ENCODE measurements at regions not wholly inside any gene's neighbourhood (a gene's known extent, or its start where the extent isn't known, plus 50 kb on each side); places are given as distances from the start of the nearest gene placed in this dataset.

DNA sequence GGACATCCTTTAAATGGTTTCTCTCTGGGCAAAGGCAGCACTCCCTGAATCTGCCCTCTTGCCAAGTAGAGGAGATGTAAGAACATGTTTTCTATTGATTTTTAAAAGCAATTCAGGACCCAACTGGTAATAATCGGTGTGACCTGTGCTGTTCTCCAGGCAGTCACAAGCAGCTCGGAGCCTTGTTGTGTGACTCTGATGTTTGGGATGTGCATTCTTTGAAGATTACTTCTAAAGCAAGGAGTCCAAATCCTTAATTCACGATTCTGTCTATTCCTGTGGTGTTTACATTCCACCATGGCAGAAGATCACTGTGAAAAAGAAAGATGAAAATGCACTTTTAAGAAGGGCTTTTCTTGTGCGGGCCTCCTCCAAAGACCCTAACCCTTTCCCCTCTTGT lies 122.3 kb upstream of the ZNF536 start:
- Histone ChIP-seq H3K4me1 (peaks cover 0 to 5% (median 0%) of the 10 kb centered on the region in 12 donors), H3K27ac (no peak overlapping the region), H3K27me3 (peaks cover 0 to 49% (median 5%) of the 10 kb centered on the region in 9 donors), H3K4me3 (no peak overlapping the region), H3K9me3 (no peaks in the 10 kb centered on the region), H3K36me3 (no peaks in the 10 kb centered on the region)
- WGBS, 4 donors, result 69 to 82% (median 79%) methylated on average over 4 of the region's 4 CpGs
- TF ChIP-seq CTCF (IDR thresholded peaks at IDR 0.05), result no peak
- TF ChIP-seq POLR2A (IDR thresholded peaks at IDR 0.05), result no peak
- DNase-seq, result no peak
- no peak for ATAC-seq
- intact Hi-C loops (cut with DNase I), result loop anchor here in 1 of 10 donors (10.0 kb wide), 1 partner anchor 155 kb away; no protein-coding TSS in a partner anchor

GRCh38 chr19:30252214-30252613 lies 120.0 kb upstream of the ZNF536 start:
- ATAC-seq, result no peak
- Histone ChIP-seq H3K36me3 (no peaks in the 10 kb centered on the region), H3K4me1 (peaks cover 0 to 5% (median 0%) of the 10 kb centered on the region in 12 donors), H3K27me3 (peaks cover 0 to 61% (median 13%) of the 10 kb centered on the region in 9 donors), H3K9me3 (no peaks in the 10 kb centered on the region), H3K4me3 (no peak overlapping the region), H3K27ac (no peak overlapping the region)
- intact Hi-C loops (cut with DNase I), result no loop called here
- TF ChIP-seq CTCF (IDR thresholded peaks at IDR 0.05) (no peak), POLR2A (IDR thresholded peaks at IDR 0.05) (no peak)
- DNase-seq, result no peak
- 78 to 86% (median 81%) methylated on average over 5 of the region's 5 CpGs for WGBS, 4 donors

DNA sequence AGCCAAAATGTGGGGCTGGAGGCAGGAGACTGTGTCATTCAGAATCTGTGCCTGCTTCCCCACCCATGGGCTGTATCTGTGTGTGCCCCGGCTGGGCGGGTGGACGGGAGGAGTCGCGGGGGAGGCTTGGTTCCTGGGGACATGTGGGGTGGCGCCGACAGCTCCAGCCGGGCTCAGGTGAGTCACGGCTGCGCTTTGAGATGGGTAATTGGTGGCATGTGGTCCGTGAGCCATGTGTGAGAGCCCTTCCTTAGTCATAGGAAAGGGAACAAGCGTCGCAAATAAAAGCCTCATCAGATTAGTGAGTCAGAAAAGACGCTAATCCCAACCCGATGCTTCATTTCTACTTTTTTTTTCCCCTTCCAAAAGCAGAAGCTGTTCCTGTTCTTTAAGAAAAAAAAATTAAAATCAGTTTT lies 118.6 kb upstream of the ZNF536 start:
- Histone ChIP-seq H3K4me3 (no peak overlapping the region), H3K27ac (no peak overlapping the region), H3K27me3 (peaks cover 0 to 61% (median 13%) of the 10 kb centered on the region in 9 donors), H3K9me3 (no peaks in the 10 kb centered on the region), H3K36me3 (no peaks in the 10 kb centered on the region), H3K4me1 (peaks cover 0 to 6% (median 0%) of the 10 kb centered on the region in 12 donors)
- WGBS, 4 donors, result 39 to 53% (median 44%) methylated on average over 15 of the region's 15 CpGs
- ATAC-seq (no peak), DNase-seq (no peak)
- no peak for TF ChIP-seq POLR2A (IDR thresholded peaks at IDR 0.05)
- TF ChIP-seq CTCF (IDR thresholded peaks at IDR 0.05), result no peak
- intact Hi-C loops (cut with DNase I), result no loop called here

GRCh38 chr19:30254158-30254557 lies 118.0 kb upstream of the ZNF536 start:
- no peak for DNase-seq
- 44 to 58% (median 46%) methylated on average over 5 of the region's 5 CpGs for WGBS, 4 donors
- H3K27me3 ChIP-seq, result peaks cover 0 to 63% (median 13%) of the 10 kb centered on the region in 9 donors

More at GRCh38 chr19:30254158-30254557, 118.0 kb upstream of the ZNF536 start:
- Histone ChIP-seq H3K4me3 (no peak overlapping the region), H3K9me3 (no peaks in the 10 kb centered on the region), H3K4me1 (peaks cover 0 to 6% (median 0%) of the 10 kb centered on the region in 12 donors), H3K27ac (no peak overlapping the region), H3K36me3 (no peaks in the 10 kb centered on the region)
- intact Hi-C loops (cut with DNase I), result no loop called here
- TF ChIP-seq CTCF (IDR thresholded peaks at IDR 0.05) (no peak), POLR2A (IDR thresholded peaks at IDR 0.05) (no peak)
- no peak for ATAC-seq

All from heart left ventricle (tissue), 16 donors.